ENCODE measurements at regions not wholly inside any gene's neighbourhood (a gene's known extent, or its start where the extent isn't known, plus 50 kb on each side); places are given as distances from the start of the nearest gene placed in this dataset.

DNA sequence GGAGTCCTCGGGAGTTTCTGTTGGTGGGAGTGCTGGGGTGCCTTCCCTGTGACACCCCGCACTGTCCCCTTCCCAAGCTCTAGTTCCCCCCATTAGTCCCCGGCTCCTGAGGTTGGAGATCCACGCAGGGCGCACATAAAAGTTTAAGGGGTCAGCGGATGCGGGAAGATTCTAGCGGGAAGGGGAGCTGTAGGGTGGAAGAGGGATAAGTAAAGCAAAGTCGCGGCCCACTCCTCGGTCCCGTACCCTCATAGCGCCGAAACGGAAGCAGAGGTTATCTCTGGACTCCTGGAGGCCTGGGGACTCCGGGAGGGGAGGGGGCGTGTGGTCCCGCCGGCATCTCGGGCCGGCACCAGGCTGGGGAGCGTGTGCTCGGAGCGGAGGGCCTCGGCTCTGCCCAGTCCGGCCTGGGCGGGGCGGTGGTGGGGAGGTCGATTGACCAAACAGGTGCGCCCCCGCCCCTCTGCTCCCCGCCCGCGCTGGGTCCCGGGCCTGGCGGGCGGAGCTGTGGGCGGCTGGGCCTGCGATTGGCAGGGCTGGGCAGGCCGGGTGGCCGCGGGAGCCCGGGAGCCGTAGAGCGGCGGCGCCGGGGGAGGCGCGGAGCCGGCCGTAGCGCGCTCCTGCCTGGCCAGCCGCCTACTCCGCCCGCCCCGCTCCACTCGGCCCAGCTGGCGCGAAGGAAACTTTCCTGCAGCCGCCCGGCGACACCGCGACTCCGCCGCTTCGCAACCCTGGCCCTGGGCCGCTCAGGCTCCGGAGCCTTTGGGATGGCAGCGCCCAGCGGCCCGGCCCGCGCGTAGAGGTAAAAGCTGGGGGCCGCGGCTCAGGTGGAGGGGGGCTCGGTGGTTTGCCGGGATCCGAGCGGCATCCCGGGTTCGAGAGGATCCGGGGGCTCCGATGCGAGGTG is 52.2 kb upstream of the DAB2IP start (continued):
- TF ChIP-seq, protein P1, sequence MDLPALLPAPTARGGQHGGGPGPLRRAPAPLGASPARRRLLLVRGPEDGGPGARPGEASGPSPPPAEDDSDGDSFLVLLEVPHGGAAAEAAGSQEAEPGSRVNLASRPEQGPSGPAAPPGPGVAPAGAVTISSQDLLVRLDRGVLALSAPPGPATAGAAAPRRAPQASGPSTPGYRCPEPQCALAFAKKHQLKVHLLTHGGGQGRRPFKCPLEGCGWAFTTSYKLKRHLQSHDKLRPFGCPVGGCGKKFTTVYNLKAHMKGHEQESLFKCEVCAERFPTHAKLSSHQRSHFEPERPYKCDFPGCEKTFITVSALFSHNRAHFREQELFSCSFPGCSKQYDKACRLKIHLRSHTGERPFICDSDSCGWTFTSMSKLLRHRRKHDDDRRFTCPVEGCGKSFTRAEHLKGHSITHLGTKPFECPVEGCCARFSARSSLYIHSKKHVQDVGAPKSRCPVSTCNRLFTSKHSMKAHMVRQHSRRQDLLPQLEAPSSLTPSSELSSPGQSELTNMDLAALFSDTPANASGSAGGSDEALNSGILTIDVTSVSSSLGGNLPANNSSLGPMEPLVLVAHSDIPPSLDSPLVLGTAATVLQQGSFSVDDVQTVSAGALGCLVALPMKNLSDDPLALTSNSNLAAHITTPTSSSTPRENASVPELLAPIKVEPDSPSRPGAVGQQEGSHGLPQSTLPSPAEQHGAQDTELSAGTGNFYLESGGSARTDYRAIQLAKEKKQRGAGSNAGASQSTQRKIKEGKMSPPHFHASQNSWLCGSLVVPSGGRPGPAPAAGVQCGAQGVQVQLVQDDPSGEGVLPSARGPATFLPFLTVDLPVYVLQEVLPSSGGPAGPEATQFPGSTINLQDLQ (CRISPR knock-in tag; IDR thresholded peaks at IDR 0.05): 0 out of 2 replicates have a peak, but pooled peaks have one; percentile 56
- TF ChIP-seq ZNF563 (CRISPR knock-in tag; IDR thresholded peaks at IDR 0.05) (peak; percentile 20; the same call in 1 of the 2 replicates), FOSL1 (CRISPR knock-in tag; IDR thresholded peaks at IDR 0.05; ENCODE audit: borderline replicate concordance) (no peak), ZNF282 (IDR thresholded peaks at IDR 0.05; ENCODE audit: partially characterized antibody) (no peak), ZNF274 (CRISPR knock-in tag; IDR thresholded peaks at IDR 0.05) (no peak), TBX3 (IDR thresholded peaks at IDR 0.05; ENCODE audit: borderline replicate concordance) (no peak), POLR2A (IDR thresholded peaks at IDR 0.05; ENCODE audit: insufficient read depth in 1 of 2, low read depth in 2 of 2, low read length in 2 of 2) (no peak), ZNF329 (CRISPR knock-in tag; IDR thresholded peaks at IDR 0.05; ENCODE audit: low read depth) (no peak), ZNF451 (CRISPR knock-in tag; IDR thresholded peaks at IDR 0.05) (0 out of 2 replicates have a peak, but pooled peaks have one; percentile 47), TBP (CRISPR knock-in tag; IDR thresholded peaks at IDR 0.05) (no peak), ZNF260 (CRISPR knock-in tag; IDR thresholded peaks at IDR 0.05; ENCODE audit: borderline replicate concordance, low read depth) (no peak), NFYC (CRISPR knock-in tag; IDR thresholded peaks at IDR 0.05) (peak; percentile 44; the same call in 1 of the 2 replicates), NFE2L1 (CRISPR knock-in tag; IDR thresholded peaks at IDR 0.05; ENCODE audit: borderline replicate concordance) (no peak), ARHGAP35 (CRISPR knock-in tag; IDR thresholded peaks at IDR 0.05; ENCODE audit: borderline replicate concordance) (no peak), HDAC2 (CRISPR knock-in tag; IDR thresholded peaks at IDR 0.05) (no peak), ZEB1 (IDR thresholded peaks at IDR 0.05; ENCODE audit: insufficient replicate concordance, low read depth) (no peak)
- TF ChIP-seq, protein P2, sequence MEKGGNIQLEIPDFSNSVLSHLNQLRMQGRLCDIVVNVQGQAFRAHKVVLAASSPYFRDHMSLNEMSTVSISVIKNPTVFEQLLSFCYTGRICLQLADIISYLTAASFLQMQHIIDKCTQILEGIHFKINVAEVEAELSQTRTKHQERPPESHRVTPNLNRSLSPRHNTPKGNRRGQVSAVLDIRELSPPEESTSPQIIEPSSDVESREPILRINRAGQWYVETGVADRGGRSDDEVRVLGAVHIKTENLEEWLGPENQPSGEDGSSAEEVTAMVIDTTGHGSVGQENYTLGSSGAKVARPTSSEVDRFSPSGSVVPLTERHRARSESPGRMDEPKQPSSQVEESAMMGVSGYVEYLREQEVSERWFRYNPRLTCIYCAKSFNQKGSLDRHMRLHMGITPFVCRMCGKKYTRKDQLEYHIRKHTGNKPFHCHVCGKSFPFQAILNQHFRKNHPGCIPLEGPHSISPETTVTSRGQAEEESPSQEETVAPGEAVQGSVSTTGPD (CRISPR knock-in tag; IDR thresholded peaks at IDR 0.05): no peak
- TF ChIP-seq, protein P3, sequence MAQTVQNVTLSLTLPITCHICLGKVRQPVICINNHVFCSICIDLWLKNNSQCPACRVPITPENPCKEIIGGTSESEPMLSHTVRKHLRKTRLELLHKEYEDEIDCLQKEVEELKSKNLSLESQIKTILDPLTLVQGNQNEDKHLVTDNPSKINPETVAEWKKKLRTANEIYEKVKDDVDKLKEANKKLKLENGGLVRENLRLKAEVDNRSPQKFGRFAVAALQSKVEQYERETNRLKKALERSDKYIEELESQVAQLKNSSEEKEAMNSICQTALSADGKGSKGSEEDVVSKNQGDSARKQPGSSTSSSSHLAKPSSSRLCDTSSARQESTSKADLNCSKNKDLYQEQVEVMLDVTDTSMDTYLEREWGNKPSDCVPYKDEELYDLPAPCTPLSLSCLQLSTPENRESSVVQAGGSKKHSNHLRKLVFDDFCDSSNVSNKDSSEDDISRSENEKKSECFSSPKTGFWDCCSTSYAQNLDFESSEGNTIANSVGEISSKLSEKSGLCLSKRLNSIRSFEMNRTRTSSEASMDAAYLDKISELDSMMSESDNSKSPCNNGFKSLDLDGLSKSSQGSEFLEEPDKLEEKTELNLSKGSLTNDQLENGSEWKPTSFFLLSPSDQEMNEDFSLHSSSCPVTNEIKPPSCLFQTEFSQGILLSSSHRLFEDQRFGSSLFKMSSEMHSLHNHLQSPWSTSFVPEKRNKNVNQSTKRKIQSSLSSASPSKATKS (CRISPR knock-in tag; IDR thresholded peaks at IDR 0.05): no peak
- TF ChIP-seq, protein P4, sequence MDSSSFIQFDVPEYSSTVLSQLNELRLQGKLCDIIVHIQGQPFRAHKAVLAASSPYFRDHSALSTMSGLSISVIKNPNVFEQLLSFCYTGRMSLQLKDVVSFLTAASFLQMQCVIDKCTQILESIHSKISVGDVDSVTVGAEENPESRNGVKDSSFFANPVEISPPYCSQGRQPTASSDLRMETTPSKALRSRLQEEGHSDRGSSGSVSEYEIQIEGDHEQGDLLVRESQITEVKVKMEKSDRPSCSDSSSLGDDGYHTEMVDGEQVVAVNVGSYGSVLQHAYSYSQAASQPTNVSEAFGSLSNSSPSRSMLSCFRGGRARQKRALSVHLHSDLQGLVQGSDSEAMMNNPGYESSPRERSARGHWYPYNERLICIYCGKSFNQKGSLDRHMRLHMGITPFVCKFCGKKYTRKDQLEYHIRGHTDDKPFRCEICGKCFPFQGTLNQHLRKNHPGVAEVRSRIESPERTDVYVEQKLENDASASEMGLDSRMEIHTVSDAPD (CRISPR knock-in tag; IDR thresholded peaks at IDR 0.05): peak; percentile 42; the same call in 1 of the 2 replicates
- TF ChIP-seq, protein P5, sequence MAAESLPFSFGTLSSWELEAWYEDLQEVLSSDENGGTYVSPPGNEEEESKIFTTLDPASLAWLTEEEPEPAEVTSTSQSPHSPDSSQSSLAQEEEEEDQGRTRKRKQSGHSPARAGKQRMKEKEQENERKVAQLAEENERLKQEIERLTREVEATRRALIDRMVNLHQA (CRISPR knock-in tag; IDR thresholded peaks at IDR 0.05): no peak
